GM19455 (cell line): ENCODE measurements at regions not wholly inside any gene's neighbourhood (a gene's known extent, or its start where the extent isn't known, plus 50 kb on each side); places are given as distances from the start of the nearest gene placed in this dataset.

Experiments used
- ATAC-seq: cut with Tn5 transposase; IDR thresholded peaks from one replicate; pipeline ENCODE4 v1.9.1; 2021; ENCODE audit not compliant: unreplicated experiment

DNA sequence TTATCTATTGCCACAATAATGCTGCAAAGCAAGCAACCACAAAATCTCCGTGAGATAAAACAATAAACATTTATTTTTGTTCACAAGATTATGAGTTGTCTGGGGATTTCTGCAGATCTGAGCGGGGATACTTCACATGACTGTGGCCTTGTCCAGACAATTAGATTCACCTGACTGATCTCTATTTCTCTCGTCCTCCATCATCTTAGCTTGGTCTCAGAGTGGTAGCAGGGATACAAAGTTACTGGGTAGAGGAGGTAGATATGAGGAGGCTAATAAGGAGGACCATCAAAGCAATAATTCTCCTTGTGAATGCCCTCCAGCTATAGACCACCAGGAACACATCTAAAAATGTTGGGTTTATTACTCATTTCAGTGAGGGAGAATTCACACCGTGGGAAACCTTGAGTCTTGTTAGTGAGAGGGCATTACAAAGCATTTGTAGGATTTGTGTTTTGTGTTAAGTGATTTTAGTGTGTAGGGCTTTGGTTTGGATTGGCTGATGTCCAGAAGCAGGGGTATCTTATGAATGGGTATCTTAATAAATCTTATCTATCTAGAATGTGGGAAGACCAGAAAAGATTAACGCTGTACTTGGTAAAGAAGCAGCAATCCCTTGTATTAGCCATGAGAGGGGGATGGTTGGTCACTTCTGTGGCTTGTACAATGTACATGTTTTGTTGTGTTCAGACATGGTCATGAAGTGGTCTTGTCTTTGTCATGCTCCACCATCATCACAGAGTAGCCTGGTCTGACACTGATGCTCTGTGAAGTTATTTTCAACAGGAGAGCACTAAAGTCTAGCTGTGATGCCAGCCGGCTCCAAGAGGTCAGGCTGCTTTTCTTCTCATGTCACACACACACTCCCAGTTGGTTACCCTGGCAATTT is 287.6 kb upstream of the STT3B start:
- no peak for ATAC-seq

DNA sequence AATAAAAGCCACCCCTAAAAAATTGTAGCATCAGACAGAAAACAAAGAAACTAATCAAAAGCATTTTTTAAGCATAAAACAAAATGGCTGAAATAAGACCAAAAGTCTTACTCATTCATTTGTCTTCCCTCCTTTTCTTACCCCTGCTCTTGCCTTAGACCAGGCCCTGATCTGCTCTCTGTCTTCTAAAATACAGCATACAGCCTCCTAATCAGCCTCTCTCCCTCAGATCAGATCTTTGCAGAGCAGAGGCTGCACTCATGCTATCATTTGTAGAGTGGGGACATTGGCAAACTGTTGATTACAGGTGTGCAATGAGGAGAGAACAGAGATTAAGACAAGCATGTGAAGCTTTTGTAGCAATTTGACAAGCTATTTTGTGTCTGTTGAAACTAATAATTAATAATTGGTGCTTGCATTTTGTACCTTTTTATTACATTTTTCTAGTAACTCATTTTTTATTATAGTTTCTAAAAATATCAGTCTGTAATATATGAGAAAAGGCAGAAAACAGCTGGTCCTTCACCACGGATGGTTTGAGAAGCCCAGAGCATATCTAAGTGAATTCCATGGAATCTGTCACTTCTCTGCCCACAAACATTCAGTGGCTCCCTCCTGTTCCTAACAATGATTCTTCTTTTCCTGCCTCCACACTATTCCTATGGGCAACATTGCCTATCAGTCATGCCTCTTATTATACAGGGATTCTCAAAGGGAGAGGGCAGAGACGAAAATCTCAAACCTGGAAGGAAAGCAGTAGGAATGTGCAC is 286.2 kb upstream of the STT3B start:
- no peak for ATAC-seq

DNA sequence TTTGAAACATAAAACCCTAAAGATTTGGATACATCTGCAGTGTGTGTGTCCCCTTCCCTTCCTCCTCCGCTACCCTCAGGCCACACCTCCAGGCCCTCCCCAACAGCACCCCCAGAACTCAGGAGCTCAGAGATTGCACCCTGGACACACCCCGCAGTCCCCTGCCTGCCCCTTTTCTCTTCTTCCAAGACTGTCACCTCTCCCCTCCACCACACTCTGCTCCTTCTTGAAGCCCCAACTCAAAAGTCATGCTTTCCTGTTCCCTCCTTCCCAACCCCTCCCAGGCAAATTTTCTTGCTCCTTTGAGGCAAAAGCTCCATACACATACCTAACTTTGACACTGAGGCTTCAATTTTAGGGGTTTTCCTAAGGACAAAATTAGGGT is 285.7 kb upstream of the STT3B start:
- no peak for ATAC-seq

DNA sequence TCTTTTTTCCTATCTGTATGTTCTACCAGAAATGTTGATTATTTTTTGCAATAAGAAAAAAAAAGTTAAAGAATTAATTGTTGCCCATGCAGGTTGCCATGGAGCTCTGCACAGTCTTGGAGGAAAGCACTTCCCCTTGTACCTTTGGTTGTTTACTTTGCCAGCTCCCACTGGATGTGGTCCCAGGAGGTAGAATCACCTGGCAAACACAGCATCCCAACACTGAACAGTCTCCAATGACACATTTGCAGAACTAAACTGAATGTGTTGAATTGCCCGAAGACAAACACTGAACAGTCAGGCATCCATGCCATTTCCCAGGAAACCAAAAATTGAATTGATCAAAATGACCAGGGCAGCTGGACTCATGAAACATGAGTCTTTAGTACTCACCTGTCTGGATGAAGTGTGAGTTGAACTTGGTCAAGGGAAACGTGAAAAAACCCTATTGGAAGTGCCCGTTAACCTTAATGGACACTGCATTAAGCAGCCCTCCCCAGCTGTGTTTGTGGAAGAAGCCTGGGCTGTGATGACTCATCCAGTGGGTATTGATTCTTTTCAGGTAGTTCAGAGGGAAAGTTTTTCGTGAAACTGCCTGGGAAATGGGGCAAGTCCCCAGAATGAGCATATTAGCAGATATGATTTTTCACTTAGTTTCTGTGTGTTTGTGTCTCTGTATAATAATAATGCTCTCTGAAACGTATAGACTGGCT is 284.7 kb upstream of the STT3B start:
- ATAC-seq, result no peak

DNA sequence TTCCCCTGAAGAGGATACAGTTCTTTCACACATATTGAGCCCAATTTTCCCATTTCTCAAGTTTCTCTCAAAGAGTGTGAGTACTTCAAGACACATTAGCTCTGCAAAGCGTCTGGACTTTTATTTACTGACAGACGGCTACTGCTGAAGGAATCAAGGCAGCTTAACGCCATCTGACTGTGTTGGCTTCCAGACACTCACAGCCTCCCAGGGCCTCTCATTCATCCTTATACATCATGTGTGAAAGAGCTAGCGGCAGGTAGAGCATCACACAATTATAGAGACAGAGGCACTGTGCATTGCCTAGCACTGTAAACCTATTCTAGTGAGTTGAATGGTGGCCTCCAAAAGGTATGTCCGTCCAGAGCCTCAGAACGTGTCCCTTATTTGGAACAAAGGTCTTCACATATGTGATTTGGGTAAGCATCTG is 284.1 kb upstream of the STT3B start:
- no peak for ATAC-seq

DNA sequence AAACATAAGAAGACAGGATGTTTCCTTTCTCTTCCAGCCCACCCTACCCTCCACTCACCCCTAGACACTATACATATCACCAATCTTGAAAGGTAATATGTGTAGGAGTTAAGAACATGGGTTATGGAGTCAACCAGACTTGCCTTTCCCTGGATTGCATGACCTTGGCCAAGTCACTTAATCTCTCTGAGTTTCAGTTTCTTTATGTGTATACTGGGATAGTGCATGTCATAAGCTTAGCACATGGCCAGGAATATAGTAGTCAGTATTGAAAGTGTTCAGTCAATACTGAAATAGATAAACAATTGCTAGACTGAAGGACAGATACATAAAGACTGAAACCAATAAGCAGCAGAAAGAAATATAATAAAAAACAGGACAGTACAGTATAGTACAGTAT is 283.2 kb upstream of the STT3B start:
- ATAC-seq, result no peak

DNA sequence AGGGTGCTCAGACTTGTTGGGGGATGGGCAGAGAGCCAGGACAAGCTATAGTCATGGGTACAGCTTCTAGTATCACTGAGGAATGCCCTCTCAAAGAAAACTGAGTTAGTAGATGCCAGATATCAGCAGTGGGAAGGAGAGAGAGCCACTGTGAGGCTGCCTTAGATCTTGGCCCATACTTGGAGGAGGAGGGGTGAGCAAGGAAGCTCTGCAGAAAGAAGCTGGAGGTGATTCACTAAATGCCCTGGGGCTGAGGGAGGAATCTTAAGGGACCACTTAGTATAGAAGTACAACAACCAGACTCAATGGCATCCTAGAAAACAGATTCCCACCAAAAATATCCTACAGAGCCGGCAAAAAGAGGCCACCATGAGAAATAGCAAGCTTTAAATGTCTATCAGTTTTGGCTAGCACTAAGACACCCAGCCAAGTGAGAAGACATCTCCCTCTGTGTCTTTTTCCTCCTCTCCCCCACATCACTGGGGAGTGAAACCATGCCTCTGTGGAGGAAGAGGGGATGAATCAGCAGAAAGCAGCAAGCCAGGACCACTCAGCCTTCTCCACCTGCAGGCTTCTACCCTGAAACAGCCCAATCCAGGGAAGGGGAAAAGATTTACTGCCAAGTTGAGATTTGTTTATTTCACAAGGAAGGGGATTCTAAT is 282.5 kb upstream of the STT3B start:
- ATAC-seq, result no peak

DNA sequence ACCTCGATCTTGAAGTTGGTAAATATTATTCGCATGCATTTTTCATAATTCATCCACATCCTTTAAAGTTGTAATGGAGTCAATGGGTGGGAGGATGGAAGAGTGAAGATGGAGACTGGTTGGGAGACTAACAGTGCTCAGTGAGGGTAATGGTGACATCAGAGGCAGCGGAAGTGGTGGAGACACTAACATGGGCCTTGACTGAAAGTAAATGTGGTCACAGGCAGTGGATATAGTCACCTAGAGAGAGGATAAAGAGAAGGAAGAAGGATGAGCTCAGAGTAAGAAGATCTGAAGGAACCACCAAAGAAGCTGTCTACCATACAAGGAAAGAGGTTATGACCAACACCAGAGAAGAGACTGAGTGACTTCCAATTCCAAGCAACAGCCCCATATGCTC is 281.6 kb upstream of the STT3B start:
- no peak for ATAC-seq

DNA sequence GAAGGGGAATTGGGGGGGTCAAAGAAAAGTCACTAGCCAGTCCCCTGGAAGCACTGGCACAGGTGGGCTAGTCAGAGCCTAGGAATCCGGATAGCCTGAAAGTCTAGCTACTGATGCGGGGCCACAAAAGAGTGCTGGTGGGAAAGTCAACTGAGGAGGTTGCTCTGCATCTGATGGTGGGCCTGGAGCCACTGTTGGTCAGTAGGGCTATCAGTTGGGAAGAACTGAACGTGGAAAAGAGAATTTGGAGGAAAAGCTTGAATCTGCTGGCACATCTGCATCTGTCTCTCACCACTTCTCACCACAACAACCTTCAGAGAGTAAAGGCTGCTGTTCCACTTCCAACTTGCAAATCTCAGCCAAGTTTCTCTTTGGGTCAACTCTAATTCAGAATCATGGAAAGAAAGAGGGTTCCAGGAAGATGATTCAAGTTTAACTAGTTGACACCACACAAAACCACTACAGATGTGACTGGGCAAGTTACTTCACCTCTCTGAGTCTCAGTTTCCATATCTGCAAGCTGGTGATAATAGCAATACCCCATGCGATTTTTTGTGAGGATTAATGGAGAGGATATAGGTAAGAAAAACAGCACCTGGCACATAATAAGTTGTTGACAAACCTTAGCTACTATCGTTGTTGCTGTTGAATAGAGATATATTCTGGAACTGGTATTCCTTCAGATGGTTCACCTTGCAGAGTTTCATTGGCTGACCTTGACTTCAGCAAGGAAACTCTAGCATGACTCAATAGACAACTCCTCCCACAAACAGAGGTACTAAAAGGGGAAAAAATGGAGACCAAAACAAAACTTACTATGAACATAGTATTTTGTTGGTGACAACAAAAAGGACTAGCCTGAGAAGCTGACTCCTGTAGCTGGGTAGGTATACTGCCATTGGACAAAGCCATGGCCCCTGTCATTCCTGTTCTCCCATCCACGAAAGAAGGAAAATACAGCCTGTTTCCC is 280.2 kb upstream of the STT3B start:
- ATAC-seq, result no peak

DNA sequence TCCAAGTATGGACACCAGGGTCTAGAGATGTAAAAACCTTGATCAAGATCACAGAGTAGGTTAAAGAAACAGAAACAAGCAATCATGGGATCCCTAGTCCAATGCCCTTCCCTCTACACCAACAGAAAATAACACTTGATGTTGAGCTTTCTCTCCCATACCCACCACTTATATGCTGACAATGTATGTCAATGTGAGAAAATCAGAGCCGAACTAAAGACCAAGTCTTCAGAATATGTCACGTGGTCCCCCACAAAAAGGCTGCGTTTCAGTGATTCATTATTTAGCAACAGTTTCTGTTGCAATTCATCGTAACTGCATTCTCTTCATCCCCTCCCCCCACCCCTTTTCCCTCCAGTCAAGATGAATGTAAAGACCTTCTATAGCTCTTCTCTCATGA is 278.9 kb upstream of the STT3B start:
- no peak for ATAC-seq

DNA sequence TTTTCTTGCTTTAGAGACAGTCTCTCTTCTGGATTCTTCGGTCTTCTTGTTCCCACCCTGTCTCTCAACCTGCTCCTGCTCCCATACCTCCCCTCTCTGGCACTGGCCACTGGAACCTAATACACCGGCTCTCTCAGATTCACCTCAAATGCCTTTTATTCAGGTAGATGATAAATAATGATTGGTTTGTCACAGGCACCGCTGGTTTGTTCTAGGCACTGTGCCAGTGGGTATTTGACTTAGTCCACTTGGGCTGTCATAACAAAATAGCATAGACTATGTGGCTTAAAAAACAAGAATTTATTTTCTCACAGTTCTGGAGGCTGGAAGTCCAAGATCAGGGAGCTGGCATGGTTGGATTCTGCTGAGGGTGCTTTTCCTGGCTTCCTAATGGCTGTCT is 278.2 kb upstream of the STT3B start:
- ATAC-seq, result no peak

DNA sequence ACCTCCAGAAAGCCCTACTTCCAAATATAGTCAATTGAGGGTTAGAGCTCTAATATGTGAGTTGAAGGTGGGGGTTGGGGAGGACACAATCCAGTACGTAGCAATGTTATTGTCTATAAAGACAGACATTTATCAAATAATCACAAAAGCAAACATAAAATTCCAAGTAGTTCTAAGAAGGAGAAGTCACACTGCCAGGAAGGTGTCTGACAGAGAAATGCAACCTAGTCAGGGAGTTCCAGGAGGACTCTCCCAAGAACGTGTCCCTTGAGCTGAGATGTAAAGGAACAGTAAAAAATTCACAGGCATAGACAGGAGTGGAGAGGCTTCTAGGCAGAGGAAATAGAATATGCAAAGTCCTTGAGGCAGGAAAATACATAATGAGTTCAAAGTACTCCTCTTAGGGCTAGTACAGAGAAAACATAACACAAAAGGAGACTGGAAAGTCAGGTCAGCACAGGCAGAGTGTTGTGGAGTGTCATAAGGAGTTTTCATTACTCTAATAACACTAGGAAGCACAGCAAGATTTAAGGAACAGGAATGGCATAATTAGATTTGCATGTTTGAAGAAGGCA is 277.6 kb upstream of the STT3B start:
- ATAC-seq, result no peak

DNA sequence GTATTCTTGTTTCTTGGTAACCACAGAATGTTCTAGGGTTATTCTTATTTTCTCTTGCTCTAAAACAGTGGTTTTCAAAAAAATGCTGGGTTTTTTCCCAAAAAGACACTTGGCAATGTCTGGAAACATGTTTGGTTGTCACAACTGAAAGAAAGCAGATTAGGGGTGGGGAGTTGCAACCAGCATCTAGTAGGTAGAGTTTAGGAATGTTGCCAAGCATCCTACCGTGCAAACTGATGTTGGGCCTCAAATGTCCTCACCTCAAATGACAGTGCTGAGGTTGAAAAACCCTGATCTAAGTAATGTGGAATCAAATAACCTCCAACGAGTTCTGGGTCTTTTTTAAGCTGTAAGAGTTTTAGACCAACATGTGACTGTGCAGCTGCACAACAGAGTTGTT is 270.5 kb upstream of the STT3B start:
- no peak for ATAC-seq

DNA sequence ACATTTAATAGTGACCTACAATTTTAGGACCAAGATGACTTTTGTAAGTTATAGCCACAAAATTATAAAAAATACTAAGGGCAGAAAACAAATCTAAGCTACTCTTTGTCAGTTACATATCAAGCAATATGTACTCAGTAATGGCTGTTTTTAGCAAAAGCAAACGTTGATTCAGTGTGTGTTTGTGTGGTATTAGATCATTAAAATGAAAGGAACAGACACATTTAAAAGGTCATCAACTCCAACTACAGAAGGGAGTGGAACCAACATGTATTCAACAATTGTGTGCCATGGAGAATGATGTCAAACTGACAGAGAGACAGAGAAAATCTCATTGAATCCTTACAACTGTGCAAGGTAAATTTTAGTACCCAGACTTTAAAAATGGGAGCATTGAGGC is 268.8 kb upstream of the STT3B start:
- ATAC-seq, result no peak

DNA sequence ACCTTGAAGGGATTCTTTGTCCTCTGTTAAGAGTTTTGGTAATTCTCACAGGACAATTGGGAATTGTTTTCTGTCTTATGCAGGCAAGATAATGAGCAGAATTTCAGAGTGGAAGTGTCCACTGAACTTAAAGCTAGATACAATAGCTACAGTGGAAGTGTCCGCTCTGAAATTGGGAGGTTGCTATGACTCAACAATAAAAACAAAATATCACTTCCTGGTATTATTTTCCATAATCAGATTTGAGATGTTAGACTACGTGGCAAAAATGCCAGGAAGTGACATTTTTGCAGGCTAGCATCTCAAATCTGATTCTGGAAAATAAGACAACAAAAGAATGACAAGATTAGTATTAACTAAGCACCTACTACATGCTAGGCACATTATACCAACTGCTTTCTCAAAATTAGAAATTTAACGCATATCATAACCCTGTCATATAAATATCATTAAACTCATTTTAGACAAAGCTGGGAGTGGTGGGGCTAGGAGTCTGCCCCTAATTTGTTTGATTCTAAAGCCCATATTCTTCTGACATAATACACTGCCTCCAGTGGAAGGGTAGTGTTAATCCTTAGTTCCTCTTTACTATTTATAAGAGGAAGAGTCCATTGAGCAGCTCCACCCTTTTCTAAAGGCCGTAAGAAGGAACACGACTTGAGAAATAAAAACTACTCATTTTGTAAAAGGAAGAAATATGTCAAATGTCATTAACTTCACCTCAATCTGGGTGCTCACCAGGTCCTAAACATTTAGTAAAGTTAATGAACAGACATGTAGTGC is 266.9 kb upstream of the STT3B start:
- ATAC-seq, result no peak

DNA sequence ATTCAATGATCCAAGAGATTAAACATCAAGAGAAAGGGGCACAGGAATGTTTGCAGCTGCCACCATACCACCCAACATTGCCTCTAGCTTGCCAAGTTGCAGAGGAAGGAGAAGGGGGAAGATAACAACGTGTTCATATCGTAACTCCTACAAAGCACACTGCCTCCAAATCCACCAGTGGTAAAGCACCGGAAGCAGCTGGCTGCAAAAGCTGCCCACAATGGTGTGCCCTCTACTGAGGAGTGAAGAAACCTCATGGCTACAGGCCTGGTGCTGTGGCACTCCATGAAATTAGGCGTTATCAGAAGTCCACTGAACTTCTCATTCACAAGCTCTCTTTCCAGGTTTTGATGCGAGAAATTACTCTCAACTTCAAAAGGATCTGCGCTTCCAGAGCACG is 263.9 kb upstream of the STT3B start:
- no peak for ATAC-seq

DNA sequence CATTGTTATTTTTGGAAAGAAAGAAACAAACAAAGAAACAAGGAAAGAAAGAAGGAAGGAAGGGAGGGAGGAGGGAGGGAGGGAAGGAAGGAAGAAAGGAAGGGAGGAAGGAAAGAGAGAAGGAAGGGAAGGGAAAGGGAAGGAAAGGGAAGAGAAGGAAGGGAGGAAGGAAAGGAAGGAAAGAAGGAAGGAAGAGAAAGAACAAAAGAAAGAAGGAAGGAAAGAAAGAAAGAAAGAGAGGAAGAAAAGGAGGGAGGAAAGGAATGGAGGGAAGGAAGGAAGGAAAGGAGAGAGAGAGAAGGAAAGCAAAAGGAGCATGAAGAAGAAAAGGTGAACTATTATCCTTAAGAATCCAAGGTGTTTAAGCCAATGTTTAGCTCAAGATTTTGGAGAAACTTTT is 262.7 kb upstream of the STT3B start:
- ATAC-seq, result no peak

DNA sequence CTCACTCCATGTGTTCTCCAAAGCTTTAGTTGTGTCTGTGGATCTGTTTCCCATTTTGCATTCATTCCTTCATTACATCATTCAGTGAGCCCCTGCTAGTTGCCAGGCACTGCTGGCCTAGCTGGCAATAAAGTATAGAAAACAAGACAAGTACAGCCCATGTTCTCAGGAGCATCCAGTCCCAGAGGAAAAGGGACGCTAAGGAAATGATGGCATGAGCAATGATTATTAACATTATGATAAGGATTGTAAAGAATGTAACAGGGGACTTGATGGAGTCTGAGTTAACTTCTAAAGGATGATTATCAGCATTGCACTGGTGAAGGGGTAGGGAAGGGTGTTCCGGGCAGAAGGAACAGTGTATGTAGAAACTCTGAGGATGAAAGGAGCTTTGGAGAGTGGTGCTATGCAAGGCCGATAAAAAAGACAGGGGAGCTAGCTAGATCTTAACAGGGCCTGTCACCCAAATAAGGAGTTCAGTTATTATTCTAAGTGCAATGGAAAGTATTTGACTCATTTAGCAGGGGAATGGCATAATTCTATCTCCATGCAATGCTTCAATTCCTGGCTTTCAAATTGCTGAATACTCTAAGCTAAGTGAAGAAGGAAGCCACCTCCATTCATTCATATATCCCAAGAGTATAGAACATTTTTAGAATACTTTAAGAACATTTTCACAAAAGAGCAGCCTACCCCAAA is 258.2 kb upstream of the STT3B start:
- no peak for ATAC-seq
